Sigmoid colon (tissue), 6 donors: ENCODE measurements at regions not wholly inside any gene's neighbourhood (a gene's known extent, or its start where the extent isn't known, plus 50 kb on each side); places are given as distances from the start of the nearest gene placed in this dataset.

Experiments used
- DNase-seq: peaks from one replicate; pipeline ENCODE4 v3.0.0-alpha.2; 2019
- H3K27ac ChIP-seq, 4 donors: fragments of 200-600 bp; sonication (generic); one replicate each; pipeline ENCODE4 v1.5.1; 2016 to 2019; ENCODE audit warnings: mild to moderate bottlenecking in 1 of 4
- H3K27me3 ChIP-seq, 3 donors: fragments of 200-600 bp; sonication (generic); one replicate each; pipeline ENCODE4 v1.5.1; 2019; ENCODE audit warnings: mild to moderate bottlenecking in 1 of 3
- H3K36me3 ChIP-seq, 4 donors: fragments of 200-600 bp; sonication (generic); one replicate each; pipeline ENCODE4 v1.5.1; 2016 to 2019
- H3K4me1 ChIP-seq, 4 donors: fragments of 200-600 bp; sonication (generic); one replicate each; pipeline ENCODE4 v1.5.1; 2017 to 2019
- H3K4me3 ChIP-seq, 4 donors: fragments of 200-600 bp; sonication (generic); one replicate each; pipeline ENCODE4 v1.5.1; 2017 to 2019; ENCODE audit warnings: mild to moderate bottlenecking in 2 of 4, moderate library complexity in 1 of 4
- H3K9me3 ChIP-seq, 4 donors: fragments of 200-600 bp in 3 of 4; sonication (generic) in 3 of 4; one replicate each; pipeline versions ENCODE4 v1.5.1 to v1.6.1; 2013 to 2019
- CTCF ChIP-seq, 4 experiments: fragments of 450-650 bp in 3 of 4; fragments of 200-600 bp in 1 of 4; IDR thresholded peaks; one replicate each; pipeline ENCODE4 v1.5.1; 2016 to 2019; ENCODE audit warnings: antibody characterized with exemption in 4 of 4, mild to moderate bottlenecking in 3 of 4, moderate library complexity in 2 of 4
- EP300 ChIP-seq, 4 donors: sonication (generic); formaldehyde crosslinking; IDR thresholded peaks; one replicate each; pipeline ENCODE4 v1.6.1; 2017; ENCODE audit warnings: antibody characterized with exemption in 4 of 4
- POLR2A ChIP-seq, 2 donors: fragments of 450-650 bp; IDR thresholded peaks; one replicate each; pipeline ENCODE4 v1.6.1; 2016; ENCODE audit warnings: antibody characterized with exemption in 2 of 2, mild to moderate bottlenecking in 2 of 2, moderate library complexity in 2 of 2
- POLR2AphosphoS5 ChIP-seq, 4 donors: sonication (generic); formaldehyde crosslinking; IDR thresholded peaks; one replicate each; pipeline ENCODE4 v1.6.1; 2017; ENCODE audit warnings: antibody characterized with exemption in 4 of 4
- WGBS, 2 donors: extraction: QIAGEN DNeasy Blood & Tissue Kit; methylation state at CpG; one replicate each; pipeline ENCODE4 v1.1.7; 2013; 5-methylcytosine and 5-hydroxymethylcytosine counted together
- intact Hi-C: fragments of 100-400 bp; cut with DNase I; formaldehyde crosslinking; loops from one replicate; pipeline ENCODE4 v1.15.1; 2023
- donor health status: healthy with polysubstance abuse.
- donor health status: healthy.

- TF ChIP-seq POLR2AphosphoS5 (IDR thresholded peaks at IDR 0.05), result no peak
- TF ChIP-seq CTCF (IDR thresholded peaks at IDR 0.05), result no peak
- no peak for TF ChIP-seq POLR2A (IDR thresholded peaks at IDR 0.05)
- TF ChIP-seq EP300 (IDR thresholded peaks at IDR 0.05), result no peak
- no peaks in the 10 kb centered on the region for H3K27me3 ChIP-seq
- DNase-seq, result no peak
- peaks cover 0 to 3% (median 0%) of the 10 kb centered on the region in 4 donors for H3K9me3 ChIP-seq
- intact Hi-C loops, result no loop called here
- H3K4me1 ChIP-seq, result no peaks in the 10 kb centered on the region
- no peak overlapping the region for H3K4me3 ChIP-seq
- H3K27ac ChIP-seq, result no peak overlapping the region
- WGBS, 2 donors, result 81 to 83% methylated on average over 4 of the region's 4 CpGs
- H3K36me3 ChIP-seq, result no peaks in the 10 kb centered on the region
Observed at GRCh38 chr6:90819483-90819882, 232.6 kb upstream of the MAP3K7 start.

GRCh38 chr6:90818163-90818562 lies 231.3 kb upstream of the MAP3K7 start:
- Histone ChIP-seq H3K9me3 (no peaks in the 10 kb centered on the region), H3K27ac (no peak overlapping the region), H3K27me3 (no peaks in the 10 kb centered on the region), H3K4me3 (no peak overlapping the region), H3K4me1 (no peaks in the 10 kb centered on the region), H3K36me3 (no peaks in the 10 kb centered on the region)
- TF ChIP-seq POLR2A (IDR thresholded peaks at IDR 0.05) (no peak), EP300 (IDR thresholded peaks at IDR 0.05) (no peak), CTCF (IDR thresholded peaks at IDR 0.05) (no peak), POLR2AphosphoS5 (IDR thresholded peaks at IDR 0.05) (no peak)
- intact Hi-C loops, result no loop called here
- no peak for DNase-seq

GRCh38 chr6:90816764-90817163 lies 229.9 kb upstream of the MAP3K7 start:
- H3K4me1 ChIP-seq, result no peaks in the 10 kb centered on the region
- H3K36me3 ChIP-seq, result no peaks in the 10 kb centered on the region
- 86 to 90% methylated on average over 2 of the region's 2 CpGs for WGBS, 2 donors
- no peaks in the 10 kb centered on the region for H3K9me3 ChIP-seq
- no peak for DNase-seq
- intact Hi-C loops, result no loop called here
- no peaks in the 10 kb centered on the region for H3K27me3 ChIP-seq
- no peak for TF ChIP-seq EP300 (IDR thresholded peaks at IDR 0.05)
- H3K27ac ChIP-seq, result no peak overlapping the region
- no peak overlapping the region for H3K4me3 ChIP-seq

GRCh38 chr6:90811596-90812226 lies 224.8 kb upstream of the MAP3K7 start:
- WGBS, 2 donors, result 19 to 58% methylated on average over 11 of the region's 11 CpGs
- Histone ChIP-seq H3K27me3 (no peaks in the 10 kb centered on the region), H3K36me3 (no peaks in the 10 kb centered on the region), H3K27ac (no peak overlapping the region), H3K4me3 (no peak overlapping the region), H3K4me1 (no peaks in the 10 kb centered on the region), H3K9me3 (no peaks in the 10 kb centered on the region)
- intact Hi-C loops, result no loop called here
- no peak for DNase-seq
- TF ChIP-seq POLR2A (IDR thresholded peaks at IDR 0.05), result no peak
- TF ChIP-seq CTCF (IDR thresholded peaks at IDR 0.05), result no peak
- TF ChIP-seq EP300 (IDR thresholded peaks at IDR 0.05), result no peak
- TF ChIP-seq POLR2AphosphoS5 (IDR thresholded peaks at IDR 0.05), result no peak

- H3K27me3 ChIP-seq, result no peaks in the 10 kb centered on the region
- no peaks in the 10 kb centered on the region for H3K9me3 ChIP-seq
- no peaks in the 10 kb centered on the region for H3K4me1 ChIP-seq
- 85 to 87% methylated on average over 4 of the region's 4 CpGs for WGBS, 2 donors
- no peak overlapping the region for H3K4me3 ChIP-seq
- no peak overlapping the region for H3K27ac ChIP-seq
- DNase-seq, result no peak
- intact Hi-C loops, result no loop called here
- TF ChIP-seq POLR2A (IDR thresholded peaks at IDR 0.05) (no peak), EP300 (IDR thresholded peaks at IDR 0.05) (no peak), POLR2AphosphoS5 (IDR thresholded peaks at IDR 0.05) (no peak), CTCF (IDR thresholded peaks at IDR 0.05) (no peak)
- H3K36me3 ChIP-seq, result no peaks in the 10 kb centered on the region
Observed at GRCh38 chr6:90809035-90809434, 222.2 kb upstream of the MAP3K7 start.
